Naive B cell (primary cell): ENCODE measurements at regions not wholly inside any gene's neighbourhood (a gene's known extent, or its start where the extent isn't known, plus 50 kb on each side); places are given as distances from the start of the nearest gene placed in this dataset.
"Not testable (repeated sequence)": the region's sequence is repeated elsewhere in the genome, so short reads cannot be mapped to it uniquely, and the experiment has no call there.

Experiments used
- ATAC-seq, 2 donors: fragments of 150-1000 bp; cut with Tn5 transposase; 2 replicates each; pipeline ENCODE4 v1.10.0; 2021; ENCODE audit warnings: low read depth in 2 of 2, mild to moderate bottlenecking in 2 of 2, moderate library complexity in 2 of 2
- DNase-seq: peaks from one replicate; pipeline ENCODE4 v3.0.0; 2022
- H3K27ac Mint-ChIP-seq, 6 donors: one replicate each; pipeline ENCODE4 v1.8.0; 2020 to 2022; ENCODE audit warnings: mild to moderate bottlenecking in 6 of 6, mixed read lengths in 6 of 6, moderate library complexity in 5 of 6, inconsistent platforms in 2 of 6
- H3K27me3 Mint-ChIP-seq, 3 donors: one replicate each; pipeline ENCODE4 v1.8.0; 2021 to 2022; ENCODE audit warnings: mixed read lengths in 3 of 3, mild to moderate bottlenecking in 1 of 3
- H3K36me3 Mint-ChIP-seq, 2 donors: one replicate each; pipeline ENCODE4 v1.8.0; 2020 to 2022; ENCODE audit warnings: mixed read lengths in 2 of 2, inconsistent platforms in 1 of 2, mild to moderate bottlenecking in 1 of 2
- H3K4me1 Mint-ChIP-seq, 3 donors: one replicate each; pipeline ENCODE4 v1.8.0; 2020 to 2022; ENCODE audit warnings: mixed read lengths in 3 of 3, inconsistent platforms in 1 of 3, mild to moderate bottlenecking in 1 of 3, moderate library complexity in 1 of 3
- H3K4me3 Mint-ChIP-seq, 8 donors: one replicate each; pipeline ENCODE4 v1.8.0; 2020 to 2022; ENCODE audit warnings: mild to moderate bottlenecking in 8 of 8, mixed read lengths in 8 of 8, moderate library complexity in 8 of 8, inconsistent platforms in 2 of 8
- H3K9me3 Mint-ChIP-seq, 7 donors: one replicate each; pipeline ENCODE4 v1.8.0; 2020 to 2022; ENCODE audit warnings: mixed read lengths in 7 of 7, mild to moderate bottlenecking in 5 of 7, inconsistent platforms in 2 of 7, moderate library complexity in 1 of 7

DNA sequence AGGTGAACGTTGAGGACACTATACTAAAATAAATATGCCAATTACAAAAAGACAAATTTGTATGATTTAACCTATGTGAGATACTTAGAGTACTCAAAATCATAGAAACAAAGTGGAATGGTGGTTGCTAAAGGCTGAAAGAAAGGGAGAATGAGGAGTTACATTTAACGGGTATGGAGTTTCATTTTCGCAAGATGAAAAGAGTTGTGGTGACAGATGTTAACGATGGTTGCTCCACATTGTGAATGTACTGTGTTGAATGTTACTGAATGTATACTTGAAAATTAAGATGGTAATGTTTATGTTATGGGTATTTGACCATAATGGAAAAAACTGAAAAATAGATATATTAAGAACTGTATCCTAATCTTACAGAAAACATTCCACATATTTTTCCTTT lies 51.3 kb upstream of the MOCS2 start:
- no peak for DNase-seq
- Mint-ChIP-seq H3K4me3 (no peak overlapping the region), H3K4me1 (no peaks in the 10 kb centered on the region), H3K27me3 (peaks cover 8 to 12% (median 10%) of the 10 kb centered on the region in 3 donors), H3K36me3 (peaks cover 0 to 5% of the 10 kb centered on the region in 2 donors), H3K9me3 (peaks cover 0 to 8% (median 0%) of the 10 kb centered on the region in 7 donors), H3K27ac (no peak overlapping the region)
- no peak for ATAC-seq

DNA sequence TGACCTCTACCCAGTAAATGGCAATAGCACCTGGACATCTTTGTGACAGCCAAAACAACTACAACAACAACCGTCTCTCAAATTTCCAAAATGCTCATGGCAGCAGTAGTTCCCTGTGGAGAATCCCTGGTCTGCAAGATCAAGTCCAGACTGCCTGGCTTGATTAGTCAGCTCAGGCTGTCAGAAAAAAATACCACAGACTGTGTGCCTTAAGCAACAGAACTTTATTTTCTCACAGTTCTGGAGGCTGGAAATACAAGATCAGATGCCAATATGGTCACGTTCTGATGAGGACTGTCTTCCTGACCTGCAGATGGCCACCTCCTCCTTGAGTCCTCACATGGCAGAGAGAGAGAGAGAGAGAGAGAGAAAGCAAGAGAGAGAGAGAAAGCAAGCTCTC lies 52.3 kb upstream of the MOCS2 start:
- DNase-seq: no peak
- no peak overlapping the region for H3K27ac Mint-ChIP-seq
- peaks cover 0 to 3% (median 0%) of the 10 kb centered on the region in 7 donors for H3K9me3 Mint-ChIP-seq
- no peak for ATAC-seq
- no peaks in the 10 kb centered on the region for H3K4me1 Mint-ChIP-seq
- no peak overlapping the region for H3K4me3 Mint-ChIP-seq
- peaks cover 3 to 6% (median 6%) of the 10 kb centered on the region in 3 donors for H3K27me3 Mint-ChIP-seq
- no peaks in the 10 kb centered on the region for H3K36me3 Mint-ChIP-seq

DNA sequence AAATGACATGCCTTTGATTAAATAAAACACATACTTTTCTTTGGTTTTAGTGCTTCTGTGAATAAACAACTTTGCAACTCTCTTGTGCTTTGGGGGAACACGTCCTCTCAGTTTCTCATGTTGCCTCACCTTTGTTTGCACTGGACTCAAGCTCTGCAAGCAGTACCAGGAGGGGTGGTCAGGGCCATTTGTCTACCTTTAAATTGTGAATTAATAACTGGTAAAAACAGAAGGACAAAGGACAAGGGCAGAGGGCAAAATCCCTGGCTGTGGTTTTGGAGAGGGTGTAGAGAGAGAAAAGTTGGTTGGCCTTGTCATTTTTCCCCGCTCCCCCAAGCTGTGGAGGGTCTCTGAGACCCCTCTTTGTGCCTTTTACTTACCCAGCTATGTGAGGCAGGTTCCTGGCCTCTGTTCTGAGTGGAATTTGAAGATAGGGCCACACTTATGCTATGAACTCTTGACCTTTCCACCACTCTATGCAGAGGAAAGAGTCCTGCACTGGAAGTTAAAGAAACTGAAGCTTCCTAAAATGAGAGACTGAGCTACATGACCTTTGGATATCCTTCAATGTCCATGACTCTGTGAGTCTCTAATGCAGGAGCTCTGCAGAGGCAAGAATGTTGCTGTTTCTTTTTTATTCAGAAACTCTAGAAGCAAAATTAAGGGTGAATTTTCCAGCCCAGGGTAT lies 55.1 kb upstream of the MOCS2 start:
- Mint-ChIP-seq H3K36me3 (no peaks in the 10 kb centered on the region), H3K4me3 (no peak overlapping the region), H3K4me1 (no peaks in the 10 kb centered on the region), H3K27me3 (peaks cover 4 to 18% (median 7%) of the 10 kb centered on the region in 3 donors), H3K9me3 (no peaks in the 10 kb centered on the region), H3K27ac (peak overlapping the region in 1 of 6 donors; percentile 57)
- ATAC-seq: no peak
- DNase-seq: no peak

DNA sequence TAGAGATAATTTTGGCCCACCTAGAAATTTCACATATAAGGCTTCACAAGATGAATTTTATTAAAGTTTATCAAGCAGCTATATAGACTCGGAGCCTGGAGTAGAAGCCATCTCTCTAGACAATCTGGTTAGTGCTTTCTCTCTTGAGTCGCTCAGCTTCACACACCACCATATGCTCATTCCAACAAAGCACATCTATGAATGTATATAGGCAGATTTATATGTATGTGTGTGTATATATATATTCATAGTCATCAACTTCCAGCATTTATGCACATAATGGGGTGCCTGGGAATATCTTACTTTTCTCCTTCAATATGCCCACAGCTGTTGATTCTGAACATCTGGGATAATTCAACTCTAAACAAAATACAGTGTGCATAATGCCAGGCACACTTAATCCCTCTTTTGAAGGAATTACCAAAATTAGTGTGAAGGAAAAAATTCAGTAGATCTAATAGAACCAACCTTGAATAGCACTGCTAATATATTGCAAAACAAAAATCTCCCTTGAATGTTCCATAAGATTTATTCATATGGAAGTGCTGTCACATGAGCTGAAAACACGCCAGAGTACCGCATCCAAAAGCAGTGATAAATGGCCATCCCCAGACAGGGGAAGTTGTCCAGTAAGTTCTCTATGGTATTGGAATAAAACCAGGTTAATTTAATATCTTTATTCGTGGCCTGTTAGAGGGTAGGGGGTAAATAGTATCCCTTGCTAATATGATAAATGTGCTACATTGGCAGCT lies 56.0 kb upstream of the MOCS2 start:
- no peak for DNase-seq
- no peak overlapping the region for H3K27ac Mint-ChIP-seq
- H3K4me3 Mint-ChIP-seq: no peak overlapping the region
- ATAC-seq: no peak
- peaks cover 4 to 18% (median 4%) of the 10 kb centered on the region in 3 donors for H3K27me3 Mint-ChIP-seq
- H3K9me3 Mint-ChIP-seq: no peaks in the 10 kb centered on the region
- no peaks in the 10 kb centered on the region for H3K4me1 Mint-ChIP-seq
- H3K36me3 Mint-ChIP-seq: no peaks in the 10 kb centered on the region

DNA sequence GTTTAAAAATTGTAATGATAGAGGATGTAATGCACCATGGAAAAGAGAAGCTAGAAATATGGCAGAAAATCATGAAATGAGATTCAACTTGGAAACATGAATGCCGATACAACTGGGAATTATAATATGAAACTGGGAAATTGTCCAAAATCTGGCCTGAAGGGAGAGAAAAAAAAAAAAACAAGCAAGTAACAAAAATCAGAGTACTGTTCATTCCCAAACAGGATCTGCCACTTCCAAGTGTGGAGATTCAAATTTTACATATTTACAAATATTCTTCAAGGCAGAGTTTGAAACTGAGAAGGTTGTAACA lies 56.6 kb upstream of the MOCS2 start:
- no peak for DNase-seq
- H3K9me3 Mint-ChIP-seq: no peaks in the 10 kb centered on the region
- no peak overlapping the region for H3K27ac Mint-ChIP-seq
- H3K27me3 Mint-ChIP-seq: peaks cover 4 to 18% (median 4%) of the 10 kb centered on the region in 3 donors
- no peak for ATAC-seq
- H3K4me3 Mint-ChIP-seq: no peak overlapping the region
- no peaks in the 10 kb centered on the region for H3K36me3 Mint-ChIP-seq
- H3K4me1 Mint-ChIP-seq: no peaks in the 10 kb centered on the region

DNA sequence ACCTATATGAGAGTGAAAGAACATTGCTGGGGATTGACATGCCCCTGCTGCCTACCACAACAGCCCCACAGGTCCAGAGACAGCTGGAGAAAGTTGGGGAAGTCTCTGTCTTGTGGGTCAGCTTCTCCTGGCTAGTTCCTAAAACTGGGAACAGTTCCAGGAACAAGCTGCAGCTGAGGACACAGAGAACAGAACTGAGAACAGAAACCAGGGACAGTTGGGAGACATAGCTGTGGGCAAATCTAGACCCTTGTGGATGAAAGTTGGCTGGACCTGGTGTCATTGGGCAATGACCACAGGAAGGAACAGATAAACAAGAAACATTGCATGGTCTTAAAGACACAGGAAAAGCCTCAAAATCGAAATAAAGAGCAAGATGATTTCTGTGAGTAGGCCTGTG lies 58.3 kb upstream of the MOCS2 start:
- H3K36me3 Mint-ChIP-seq: no peaks in the 10 kb centered on the region
- no peak for DNase-seq
- H3K27ac Mint-ChIP-seq: no peak overlapping the region
- no peak overlapping the region for H3K4me3 Mint-ChIP-seq
- no peak for ATAC-seq
- peaks cover 4 to 26% (median 4%) of the 10 kb centered on the region in 3 donors for H3K27me3 Mint-ChIP-seq
- no peaks in the 10 kb centered on the region for H3K4me1 Mint-ChIP-seq
- no peaks in the 10 kb centered on the region for H3K9me3 Mint-ChIP-seq

DNA sequence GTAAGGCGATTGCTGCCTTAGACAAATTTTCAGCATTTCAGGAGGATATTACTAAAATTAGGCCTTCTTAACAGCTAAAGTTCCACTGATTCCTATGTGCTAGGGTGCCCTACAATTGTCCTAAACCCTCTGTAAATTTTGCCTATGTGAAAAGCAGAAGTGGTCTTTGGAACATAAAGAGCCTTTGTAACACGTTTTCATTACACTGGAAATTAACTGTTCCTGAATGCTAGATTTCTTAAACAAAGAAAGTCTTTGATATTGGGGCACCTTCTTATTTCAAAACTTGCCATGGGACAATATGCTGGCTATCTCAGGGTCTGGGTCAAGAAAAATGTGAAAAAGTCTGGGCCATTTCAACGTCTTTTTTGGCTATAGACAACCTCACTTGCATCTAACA lies 60.4 kb upstream of the MOCS2 start:
- Mint-ChIP-seq H3K4me3 (no peak overlapping the region), H3K9me3 (peaks cover 0 to 4% (median 2%) of the 10 kb centered on the region in 7 donors), H3K36me3 (no peaks in the 10 kb centered on the region), H3K4me1 (no peaks in the 10 kb centered on the region), H3K27ac (no peak overlapping the region), H3K27me3 (peaks cover 4 to 26% (median 6%) of the 10 kb centered on the region in 3 donors)
- DNase-seq (no peak), ATAC-seq (no peak)

DNA sequence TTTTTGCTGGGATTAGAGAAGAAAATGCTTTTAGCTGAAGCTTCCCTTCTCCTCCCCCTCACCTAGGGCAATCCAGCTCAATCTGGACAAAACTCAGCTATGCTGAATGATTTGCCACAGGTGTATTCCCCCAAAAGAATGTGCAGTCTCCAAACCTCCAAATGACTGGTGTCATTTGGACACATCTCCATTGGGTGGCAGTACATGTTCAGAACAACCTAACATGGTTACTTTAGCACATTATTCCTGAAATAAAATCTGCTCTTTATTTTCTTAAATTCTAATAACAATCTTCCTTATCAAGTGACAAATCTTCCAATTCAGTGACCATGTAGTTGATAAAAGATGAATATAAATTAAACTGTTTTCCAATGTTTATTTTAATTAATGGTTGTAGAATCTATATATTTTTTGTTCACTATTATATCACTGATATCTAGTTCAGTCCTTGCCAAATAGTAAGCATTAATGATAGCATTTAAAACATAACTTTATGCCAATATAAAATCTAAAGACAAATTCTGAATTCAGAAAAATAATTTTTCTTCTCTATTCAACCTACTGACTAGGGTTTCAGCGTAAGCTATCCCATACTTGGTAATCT lies 61.3 kb upstream of the MOCS2 start:
- H3K4me3 Mint-ChIP-seq: no peak overlapping the region

DNA sequence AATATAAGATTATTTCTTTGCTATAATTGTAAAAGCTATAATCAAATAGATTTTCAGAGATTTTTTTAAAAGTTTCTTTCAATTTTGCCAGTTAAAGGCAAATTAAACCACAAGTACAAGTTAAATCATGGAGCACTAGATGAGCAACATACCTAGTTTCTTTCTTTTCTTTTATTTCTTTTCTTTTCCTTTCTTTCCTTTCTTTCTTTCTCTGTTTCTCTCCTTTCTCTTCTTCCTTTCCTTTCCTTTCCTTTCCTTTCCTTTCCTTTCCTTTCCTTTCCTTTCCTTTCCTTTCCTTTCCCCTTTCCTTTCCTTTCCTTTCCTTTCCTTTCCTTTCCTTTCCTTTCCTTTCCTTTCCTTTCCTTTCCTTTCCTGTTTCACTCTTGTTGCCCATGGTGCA lies 62.5 kb upstream of the MOCS2 start:
- not testable (repeated sequence) for H3K4me1 Mint-ChIP-seq, DNase-seq, H3K9me3 Mint-ChIP-seq, H3K27ac Mint-ChIP-seq, ATAC-seq, H3K36me3 Mint-ChIP-seq, H3K4me3 Mint-ChIP-seq
- peaks cover 4 to 33% (median 13%) of the 10 kb centered on the region in 3 donors for H3K27me3 Mint-ChIP-seq

More for the DNA sequence above, 61.3 kb upstream of the MOCS2 start:
- Mint-ChIP-seq H3K9me3 (peaks cover 0 to 9% (median 4%) of the 10 kb centered on the region in 7 donors), H3K27me3 (peaks cover 4 to 26% (median 8%) of the 10 kb centered on the region in 3 donors), H3K36me3 (no peaks in the 10 kb centered on the region), H3K27ac (no peak overlapping the region), H3K4me1 (no peaks in the 10 kb centered on the region)
- DNase-seq: no peak
- ATAC-seq: no peak

DNA sequence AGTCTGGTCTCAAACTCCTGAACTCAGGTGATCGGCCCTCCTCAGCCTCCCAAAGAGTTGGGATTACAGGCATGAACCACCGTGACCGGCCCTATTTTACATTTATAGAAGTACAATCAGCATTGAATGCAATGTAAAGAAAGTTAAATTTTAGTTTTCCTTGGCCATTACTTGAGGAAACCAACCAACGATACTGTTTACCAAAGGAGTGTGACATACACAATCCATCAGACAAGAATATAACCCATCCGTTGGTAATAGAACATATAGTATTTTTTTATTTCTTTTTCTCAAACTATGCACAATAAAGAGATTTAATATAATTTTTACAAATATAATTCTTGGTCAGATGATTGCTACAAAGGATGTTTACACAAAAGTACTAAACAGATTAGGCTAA lies 63.1 kb upstream of the MOCS2 start:
- Mint-ChIP-seq H3K9me3 (peaks cover 0 to 9% (median 4%) of the 10 kb centered on the region in 7 donors), H3K4me1 (no peaks in the 10 kb centered on the region), H3K27me3 (peaks cover 3 to 29% (median 13%) of the 10 kb centered on the region in 3 donors), H3K36me3 (no peaks in the 10 kb centered on the region), H3K4me3 (no peak overlapping the region), H3K27ac (no peak overlapping the region)
- ATAC-seq (no peak), DNase-seq (no peak)

DNA sequence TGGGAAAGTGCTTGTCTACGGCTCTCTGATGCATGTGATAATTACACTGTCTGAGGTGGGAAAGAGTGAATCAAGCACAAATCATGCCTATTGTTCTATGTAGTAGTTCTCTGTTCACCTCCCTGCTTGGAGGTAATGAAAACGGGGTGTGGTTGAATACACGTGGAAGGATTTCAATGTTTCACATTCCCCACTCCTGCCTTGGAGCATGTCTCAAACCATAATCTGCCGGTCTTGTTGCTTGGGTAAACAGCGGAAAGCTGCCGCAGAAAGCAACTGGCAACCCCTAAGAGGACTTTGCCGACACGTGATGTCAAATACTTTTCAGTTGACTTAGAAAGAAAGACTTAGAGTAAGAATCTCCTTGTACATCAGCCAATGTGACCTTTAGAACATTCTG lies 63.5 kb upstream of the MOCS2 start:
- Mint-ChIP-seq H3K4me3 (peak overlapping the region in 1 of 8 donors; percentile 2), H3K4me1 (no peaks in the 10 kb centered on the region), H3K27ac (no peak overlapping the region), H3K27me3 (peaks cover 0 to 24% (median 13%) of the 10 kb centered on the region in 3 donors), H3K9me3 (peaks cover 0 to 9% (median 4%) of the 10 kb centered on the region in 7 donors), H3K36me3 (no peaks in the 10 kb centered on the region)
- DNase-seq: no peak
- no peak for ATAC-seq

DNA sequence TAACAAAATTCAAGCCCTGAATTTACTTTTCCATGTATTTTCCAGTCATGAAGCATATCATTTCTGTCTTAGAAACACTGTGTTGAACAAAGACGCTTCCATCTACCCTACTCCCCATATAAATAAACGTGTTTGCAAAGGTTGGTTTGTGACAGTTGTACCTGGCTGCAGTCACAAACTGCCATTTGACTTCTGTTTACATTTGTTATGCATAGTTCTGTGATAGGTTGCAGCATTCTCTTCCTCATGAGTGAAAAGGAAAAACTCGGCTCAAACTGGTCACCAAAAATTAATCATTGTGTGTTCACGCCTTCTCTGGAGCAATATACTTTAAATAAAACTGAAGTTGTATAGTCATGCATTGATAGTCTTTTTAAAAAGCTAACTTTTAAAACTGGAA lies 69.3 kb upstream of the MOCS2 start:
- Mint-ChIP-seq H3K4me3 (no peak overlapping the region), H3K27ac (no peak overlapping the region), H3K4me1 (no peaks in the 10 kb centered on the region), H3K36me3 (no peaks in the 10 kb centered on the region), H3K27me3 (peaks cover 0 to 10% (median 7%) of the 10 kb centered on the region in 3 donors), H3K9me3 (peaks cover 0 to 9% (median 4%) of the 10 kb centered on the region in 7 donors)
- DNase-seq (no peak), ATAC-seq (no peak)

DNA sequence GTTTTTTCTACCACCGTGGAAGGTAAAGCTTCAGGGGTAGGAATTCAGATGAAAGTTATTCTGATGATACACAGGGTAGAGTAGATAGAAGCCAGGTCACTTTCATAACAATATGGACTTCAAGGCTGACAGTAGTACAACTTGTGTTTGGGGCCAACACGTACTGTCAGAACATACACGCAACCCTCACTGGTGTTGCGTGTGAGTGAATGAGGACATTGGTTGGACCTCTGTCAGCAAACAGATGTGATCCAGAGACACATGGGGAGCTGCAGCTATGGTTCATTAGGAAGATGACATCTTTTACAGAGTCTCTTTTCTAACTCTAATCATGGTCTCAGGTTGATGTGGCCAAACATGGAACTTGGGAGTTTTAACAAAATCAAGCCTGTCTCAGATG lies 70.1 kb upstream of the MOCS2 start:
- Mint-ChIP-seq H3K9me3 (peaks cover 0 to 9% (median 5%) of the 10 kb centered on the region in 7 donors), H3K27me3 (peaks cover 0 to 10% (median 7%) of the 10 kb centered on the region in 3 donors), H3K27ac (peak overlapping the region in 1 of 6 donors; percentile 5), H3K4me1 (no peaks in the 10 kb centered on the region), H3K36me3 (no peaks in the 10 kb centered on the region), H3K4me3 (no peak overlapping the region)
- ATAC-seq: no peak
- no peak for DNase-seq

DNA sequence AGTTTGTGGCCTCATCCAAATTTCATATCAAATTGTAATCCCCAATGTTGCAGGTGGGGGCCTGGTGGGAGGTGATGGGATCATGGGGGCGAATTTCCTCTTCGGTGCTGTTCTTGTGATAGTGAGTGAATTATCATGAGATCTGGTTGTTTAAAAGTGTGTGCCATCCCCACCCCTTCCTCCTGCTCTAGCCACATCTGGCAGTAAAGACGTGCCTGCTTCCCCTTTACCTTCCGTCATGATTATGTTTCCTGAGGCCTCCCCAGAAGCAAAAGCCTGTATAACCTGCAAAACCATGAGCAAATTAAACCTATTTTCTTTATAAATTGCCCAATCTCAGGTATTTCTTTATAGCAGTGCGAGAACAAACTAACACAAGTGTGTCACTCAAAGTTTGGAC lies 71.0 kb upstream of the MOCS2 start:
- no peak overlapping the region for H3K27ac Mint-ChIP-seq
- DNase-seq: no peak
- ATAC-seq: no peak
- H3K4me1 Mint-ChIP-seq: no peaks in the 10 kb centered on the region
- no peak overlapping the region for H3K4me3 Mint-ChIP-seq
- no peaks in the 10 kb centered on the region for H3K36me3 Mint-ChIP-seq
- H3K27me3 Mint-ChIP-seq: peaks cover 0 to 7% (median 6%) of the 10 kb centered on the region in 3 donors
- peaks cover 0 to 8% (median 4%) of the 10 kb centered on the region in 7 donors for H3K9me3 Mint-ChIP-seq
